IMR-90 (cell line): ENCODE measurements at regions not wholly inside any gene's neighbourhood (a gene's known extent, or its start where the extent isn't known, plus 50 kb on each side); places are given as distances from the start of the nearest gene placed in this dataset.

Experiments
- ATAC-seq: fragments of 200-7000 bp; cut with Tn5 transposase; 2 replicates; pipeline ENCODE4 v1.9.1; 2020; ENCODE audit warnings: low read depth, mild to moderate bottlenecking, moderate library complexity
- BruUV-seq: library from RNA; stranded (reverse); fragments of 400-500 nt; replicated peaks from 2 replicates; lab custom pipeline; 2021; lab: Mats Ljungman, UMichigan
- CTCF ChIA-PET: fragments of 300-600 bp; formaldehyde crosslinking; extraction: SDS; loops from one replicate; lab custom pipeline; 2021; ENCODE audit warnings: antibody characterized with exemption; lab: Yijun Ruan, JAX
- POLR2A ChIA-PET: fragments of 300-600 bp; sonication (Branson Sonifier 250); formaldehyde crosslinking; loops from one replicate; lab custom pipeline; 2022; ENCODE audit warnings: antibody characterized with exemption; ENCODE audit not compliant: unreplicated experiment; lab: Charles Lee
- DNase-seq: peaks from one replicate; pipeline ENCODE4 v3.0.0; 2013
- H2AFZ ChIP-seq: replicated peaks from 2 replicates; pipeline ENCODE3; 2013; ENCODE audit warnings: low read length, mild to moderate bottlenecking; ENCODE audit not compliant: poor library complexity
- H2AK5ac ChIP-seq: 2 replicates; pipeline ENCODE4 v1.6.1; 2013; ENCODE audit warnings: low read depth, low read length, inconsistent platforms
- H2AK9ac ChIP-seq: replicated peaks from 2 replicates; pipeline ENCODE3; 2013; ENCODE audit warnings: mild to moderate bottlenecking, low read depth, low read length, moderate library complexity; ENCODE audit not compliant: poor library complexity
- H2BK120ac ChIP-seq: 2 replicates; pipeline ENCODE4 v1.6.1; 2013; ENCODE audit warnings: low read depth, low read length, inconsistent platforms
- H2BK15ac ChIP-seq: 3 replicates; pipeline ENCODE4 v1.6.1; 2013; ENCODE audit warnings: low read depth, low read length, inconsistent platforms
- H2BK20ac ChIP-seq: 2 replicates; pipeline ENCODE4 v1.6.1; 2013; ENCODE audit warnings: low read depth, mild to moderate bottlenecking, inconsistent platforms, low read length, moderate library complexity
- H2BK5ac ChIP-seq: 2 replicates; pipeline ENCODE4 v1.6.1; 2013; ENCODE audit warnings: mild to moderate bottlenecking, low read depth, low read length, inconsistent platforms; ENCODE audit not compliant: poor library complexity, severe bottlenecking
- H3K14ac ChIP-seq: replicated peaks from 2 replicates; pipeline ENCODE4 v1.6.1; 2013; ENCODE audit warnings: low read depth, low read length, inconsistent platforms
- H3K18ac ChIP-seq: 2 replicates; pipeline ENCODE4 v1.6.1; 2013; ENCODE audit warnings: low read depth, low read length, control low read depth
- H3K23ac ChIP-seq: 2 replicates; pipeline ENCODE4 v1.6.1; 2013; ENCODE audit warnings: low read depth, low read length, inconsistent platforms
- H3K27ac ChIP-seq: 2 replicates; pipeline ENCODE4 v1.5.1; 2013; ENCODE audit warnings: mild to moderate bottlenecking, control low read depth, low read length; ENCODE audit not compliant: insufficient read depth
- H3K27me3 ChIP-seq: 2 replicates; pipeline ENCODE4 v1.6.1; 2013; ENCODE audit warnings: low read length; ENCODE audit not compliant: control insufficient read depth, insufficient read depth
- H3K36me3 ChIP-seq: 2 replicates; pipeline ENCODE4 v1.6.1; 2013; ENCODE audit warnings: low read length, mixed read lengths; ENCODE audit not compliant: control insufficient read depth, insufficient read depth
- H3K4ac ChIP-seq: 2 replicates; pipeline ENCODE4 v1.6.1; 2013; ENCODE audit warnings: low read depth, low read length, inconsistent platforms
- H3K4me1 ChIP-seq: 2 replicates; pipeline ENCODE4 v1.6.1; 2013; ENCODE audit warnings: low read length, mixed read lengths; ENCODE audit not compliant: control insufficient read depth, insufficient read depth
- H3K4me2 ChIP-seq: 2 replicates; pipeline ENCODE4 v1.6.1; 2013; ENCODE audit warnings: low read depth, mild to moderate bottlenecking, control low read depth, low read length, moderate library complexity
- H3K4me3 ChIP-seq: 2 replicates; pipeline ENCODE4 v1.5.1; 2013; ENCODE audit warnings: low read depth, mild to moderate bottlenecking, control low read depth, low read length, moderate library complexity; ENCODE audit not compliant: insufficient read depth
- H3K56ac ChIP-seq: 2 replicates; pipeline ENCODE4 v1.6.1; 2013; ENCODE audit warnings: low read length, inconsistent platforms; ENCODE audit not compliant: insufficient read depth; ENCODE audit errors: extremely low read depth
- H3K79me1 ChIP-seq, 2 experiments: 2 replicates each; pipeline ENCODE4 v1.6.1; 2013; ENCODE audit warnings: low read length in 2 of 2, inconsistent platforms in 1 of 2, low read depth in 1 of 2
- H3K9ac ChIP-seq: 2 replicates; pipeline ENCODE4 v1.6.1; 2013; ENCODE audit warnings: low read depth, low read length, control low read depth
- H3K9me1 ChIP-seq: 2 replicates; pipeline ENCODE4 v1.6.1; 2013; ENCODE audit warnings: low read length, inconsistent platforms; ENCODE audit not compliant: insufficient read depth
- H3K9me3 ChIP-seq: 2 replicates; pipeline ENCODE4 v1.6.1; 2013; ENCODE audit warnings: low read length; ENCODE audit not compliant: control insufficient read depth, insufficient read depth
- H4K20me1 ChIP-seq: 2 replicates; pipeline ENCODE4 v1.6.1; 2013; ENCODE audit warnings: low read length, inconsistent platforms; ENCODE audit not compliant: insufficient read depth
- H4K5ac ChIP-seq: 2 replicates; pipeline ENCODE4 v1.6.1; 2013; ENCODE audit warnings: mild to moderate bottlenecking, low read depth, low read length, control low read depth
- H4K8ac ChIP-seq, 2 experiments: 2 replicates each; pipeline ENCODE4 v1.6.1; 2013; ENCODE audit warnings: low read depth in 2 of 2, low read length in 2 of 2, control low read depth in 1 of 2, inconsistent platforms in 1 of 2
- H4K91ac ChIP-seq: 2 replicates; pipeline ENCODE4 v1.6.1; 2013; ENCODE audit warnings: low read depth, low read length, inconsistent platforms; ENCODE audit not compliant: insufficient read depth
- CEBPB ChIP-seq: IDR thresholded peaks from 2 replicates; pipeline ENCODE4 v1.6.1; 2012; ENCODE audit warnings: low read depth, low read length, improper control_type of control experiment
- CTCF ChIP-seq: conservative IDR thresholded peaks from 2 replicates; pipeline ENCODE4 v1.5.1; 2012; ENCODE audit warnings: mild to moderate bottlenecking, low read depth, low read length, improper control_type of control experiment
- MAFK ChIP-seq: IDR thresholded peaks from 2 replicates; pipeline ENCODE4 v1.6.1; 2012; ENCODE audit warnings: low read depth, low read length, improper control_type of control experiment
- NFE2L2 ChIP-seq: fragments of 150-350 bp; IDR thresholded peaks from 2 replicates; pipeline ENCODE4 v1.6.1; 2016; ENCODE audit warnings: low read depth, mild to moderate bottlenecking, low read length
- POLR2A ChIP-seq: IDR thresholded peaks from 2 replicates; pipeline ENCODE4 v1.6.1; 2012; ENCODE audit warnings: mild to moderate bottlenecking, low read depth, low read length
- RCOR1 ChIP-seq: IDR thresholded peaks from 2 replicates; pipeline ENCODE4 v1.6.1; 2012; ENCODE audit warnings: mild to moderate bottlenecking, low read length, improper control_type of control experiment; ENCODE audit not compliant: insufficient replicate concordance
- RFX5 ChIP-seq: IDR thresholded peaks from 2 replicates; pipeline ENCODE4 v1.8.0; 2012; ENCODE audit warnings: low read depth, mild to moderate bottlenecking, low read length, moderate library complexity
- USF2 ChIP-seq: fragments of 150-350 bp; IDR thresholded peaks from 2 replicates; pipeline ENCODE4 v1.6.1; 2017; ENCODE audit warnings: mild to moderate bottlenecking, antibody characterized with exemption, low read length, low read depth
- WGBS, 2 experiments: methylation state at CpG; one replicate each; pipeline versions ENCODE4 v1.1.5 to v1.1.7; 2013; ENCODE audit warnings: missing lambda C conversion rate in 2 of 2; ENCODE audit not compliant: insufficient read length in 1 of 2; ENCODE audit errors: extremely low coverage in 2 of 2; 5-methylcytosine and 5-hydroxymethylcytosine counted together
- dilution Hi-C: fragments of 300-500 bp; cut with HindIII; formaldehyde crosslinking; loops from one replicate; pipeline ENCODE4 v1.14.3; 2018; ENCODE audit warnings: low sequenced_read_pairs; ENCODE audit not compliant: unreplicated experiment
- in situ Hi-C: fragments of 300-500 bp; cut with MboI; formaldehyde crosslinking; loops from 3 replicates; pipeline ENCODE4 v1.14.3; 2019; ENCODE audit warnings: low sequenced_read_pairs, inconsistent platforms, mixed read lengths
- intact Hi-C: fragments of 100-400 bp; cut with micrococcal nuclease; formaldehyde crosslinking; loops from 2 replicates; pipeline ENCODE4 v1.10.0; 2022

- dilution Hi-C loops: no loop called here
These were observed 1327.7 kb upstream of the SEL1L start for GRCh38 chr14:82861313-82861712.

More at GRCh38 chr14:82861313-82861712, 1327.7 kb upstream of the SEL1L start:
- Histone ChIP-seq H3K4ac (no peak overlapping the region), H3K27ac (no peak overlapping the region), H3K9me1 (no peaks in the 10 kb centered on the region; the same call in 1 of the 2 replicates), H4K5ac (no peak overlapping the region), H3K4me2 (no peak overlapping the region), H2BK5ac (no peak overlapping the region), H3K36me3 (no peaks in the 10 kb centered on the region), H3K14ac (no peak overlapping the region), H2BK120ac (no peak overlapping the region), H2BK20ac (no peak overlapping the region), H4K20me1 (no peaks in the 10 kb centered on the region), H2BK15ac (no peak overlapping the region), H3K23ac (no peak overlapping the region), H3K79me1 (no peaks in the 10 kb centered on the region), H3K9ac (no peak overlapping the region), H3K56ac (no peak overlapping the region), H3K4me3 (no peak overlapping the region), H4K91ac (no peak overlapping the region), H3K27me3 (no peaks in the 10 kb centered on the region), H4K8ac (no peak overlapping the region), H2AFZ (no peak overlapping the region), H3K9me3 (peaks cover 2% of the 10 kb centered on the region; the same call in 1 of the 2 replicates), H2AK9ac (no peak overlapping the region), H2AK5ac (no peak overlapping the region), H3K18ac (no peak overlapping the region), H3K4me1 (no peaks in the 10 kb centered on the region)
- no TSS peak for BruUV-seq
- POLR2A ChIA-PET: no interaction called here
- intact Hi-C loops: no loop called here
- CTCF ChIA-PET: no interaction called here
- in situ Hi-C loops: no loop called here
- DNase-seq (no peak), ATAC-seq (no peak)
- TF ChIP-seq CEBPB: no peak
- no peak for TF ChIP-seq POLR2A
- TF ChIP-seq CTCF: no peak
- no peak for TF ChIP-seq USF2
- TF ChIP-seq MAFK: no peak
- no peak for TF ChIP-seq NFE2L2
- TF ChIP-seq RCOR1: no peak
- TF ChIP-seq RFX5: no peak
- WGBS, 2 experiments: no CpG with 5 or more reads among the region's 5 CpGs
